ENCODE measurements at regions not wholly inside any gene's neighbourhood (a gene's known extent, or its start where the extent isn't known, plus 50 kb on each side); places are given as distances from the start of the nearest gene placed in this dataset.
A peak's percentile ranks its signal among the peaks of the same experiment; 100 is the strongest.
"Not testable (repeated sequence)": the region's sequence is repeated elsewhere in the genome, so short reads cannot be mapped to it uniquely, and the experiment has no call there.

DNA sequence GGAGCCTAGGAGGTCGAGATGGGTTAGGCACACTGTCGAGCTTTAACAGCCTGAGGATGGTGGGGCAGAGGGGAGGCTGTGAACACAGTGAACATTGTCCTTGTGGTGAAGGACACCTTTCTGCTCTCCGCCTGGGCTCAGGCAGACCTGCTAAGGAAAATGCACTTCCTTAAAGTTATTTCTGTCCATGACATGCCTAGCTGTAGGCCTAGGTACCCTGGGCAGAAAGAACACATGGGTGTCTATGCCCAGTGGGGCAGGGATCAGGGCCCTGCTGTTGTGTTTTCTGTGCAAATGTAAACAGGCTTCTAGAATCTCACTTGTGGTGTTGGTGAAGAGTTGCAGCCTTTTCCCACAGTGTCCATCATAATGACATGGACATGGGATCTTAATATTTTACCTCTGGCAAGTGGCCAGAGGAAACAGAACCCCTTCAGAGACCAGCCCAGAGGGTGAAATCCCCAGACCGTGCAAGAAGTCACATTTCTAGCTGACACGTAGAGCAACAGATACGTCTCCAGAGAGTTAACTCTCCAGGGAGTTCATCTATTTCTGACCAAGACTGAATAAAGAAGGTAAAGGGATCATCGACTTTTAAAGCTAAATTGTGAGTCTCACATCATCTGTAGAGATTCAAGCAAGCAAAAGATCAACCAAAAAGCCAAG, 79.2 kb downstream of the C9orf152 start:
- Mint-ChIP-seq H3K9me3 (no peaks in the 10 kb centered on the region), H3K27ac (peak overlapping the region in 1 of 6 donors; percentile 7), H3K36me3 (no peaks in the 10 kb centered on the region), H3K4me3 (no peak overlapping the region), H3K4me1 (peaks cover 16 to 20% of the 10 kb centered on the region in 2 donors), H3K27me3 (ENCODE audit: low read depth in 3 of 3) (no peaks in the 10 kb centered on the region)
- DNase-seq: no peak

- Mint-ChIP-seq H3K4me3 (no peak overlapping the region), H3K27ac (no peak overlapping the region), H3K4me1 (peaks cover 16 to 20% of the 10 kb centered on the region in 2 donors)
Observed at GRCh38 chr9:110129425-110129824, 78.5 kb downstream of the C9orf152 start.

GRCh38 chr9:110130211-110130610, 77.7 kb downstream of the C9orf152 start:
- Mint-ChIP-seq H3K9me3 (no peaks in the 10 kb centered on the region), H3K4me3 (no peak overlapping the region), H3K27me3 (ENCODE audit: low read depth in 3 of 3) (no peaks in the 10 kb centered on the region), H3K27ac (no peak overlapping the region), H3K36me3 (no peaks in the 10 kb centered on the region), H3K4me1 (peaks cover 16 to 20% of the 10 kb centered on the region in 2 donors)
- DNase-seq: no peak

More at GRCh38 chr9:110129425-110129824, 78.5 kb downstream of the C9orf152 start:
- Mint-ChIP-seq H3K9me3 (no peaks in the 10 kb centered on the region), H3K36me3 (no peaks in the 10 kb centered on the region), H3K27me3 (ENCODE audit: low read depth in 3 of 3) (no peaks in the 10 kb centered on the region)
- no peak for DNase-seq

DNA sequence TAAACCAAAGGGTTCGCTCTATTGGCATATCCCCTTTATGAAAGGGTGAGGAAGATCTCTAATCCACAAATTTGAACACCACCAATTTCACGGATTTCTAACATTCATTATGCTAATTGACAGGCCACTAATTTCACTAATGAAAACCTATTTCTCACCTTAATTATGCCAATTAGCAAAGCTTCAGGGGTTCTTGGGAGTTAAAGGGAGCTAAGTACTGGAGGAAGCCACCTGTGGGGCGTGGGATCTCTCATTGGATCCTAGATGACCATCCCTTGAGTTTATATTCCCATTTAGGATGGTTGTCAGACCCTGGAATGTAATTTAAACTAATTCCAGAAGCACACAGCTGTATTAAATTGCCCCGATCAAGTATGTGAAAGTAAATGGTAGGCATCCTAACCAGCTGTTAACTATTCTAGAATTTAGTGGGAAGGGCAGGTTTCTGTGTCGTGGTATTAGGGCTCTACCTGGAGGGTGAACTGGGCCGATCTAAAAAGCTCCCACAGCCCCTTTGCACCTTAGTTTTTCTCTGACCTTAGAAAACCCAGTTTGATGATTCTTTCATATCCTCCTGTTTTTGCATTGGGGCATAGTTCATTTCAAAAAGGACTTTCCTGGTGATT, 77.1 kb downstream of the C9orf152 start:
- H3K27ac Mint-ChIP-seq: no peak overlapping the region
- peaks cover 10 to 14% of the 10 kb centered on the region in 2 donors for H3K4me1 Mint-ChIP-seq

DNA sequence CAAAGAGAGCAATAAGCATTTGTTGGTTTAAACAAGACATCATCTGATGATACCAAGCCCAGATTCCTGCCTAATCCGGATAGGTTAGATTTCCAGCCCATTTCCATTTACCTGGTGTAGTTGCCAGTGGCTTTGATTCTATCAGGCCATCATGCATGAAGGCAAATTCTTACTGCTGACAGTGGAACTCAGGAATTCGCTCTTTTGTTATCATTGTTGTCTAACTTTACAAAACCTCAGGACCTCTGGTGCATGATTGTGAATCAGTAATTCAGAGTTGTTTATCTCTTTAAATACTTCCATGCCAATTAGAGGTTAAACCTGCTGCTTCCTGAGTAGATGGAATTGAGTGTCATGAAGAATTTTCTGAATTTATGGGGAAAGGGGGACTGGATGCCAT, 76.5 kb downstream of the C9orf152 start:
- Mint-ChIP-seq H3K36me3 (no peaks in the 10 kb centered on the region), H3K4me3 (no peak overlapping the region), H3K9me3 (no peaks in the 10 kb centered on the region), H3K4me1 (peaks cover 4 to 8% of the 10 kb centered on the region in 2 donors), H3K27ac (no peak overlapping the region), H3K27me3 (ENCODE audit: low read depth in 3 of 3) (no peaks in the 10 kb centered on the region)
- no peak for DNase-seq

More for the DNA sequence above, 77.1 kb downstream of the C9orf152 start:
- Mint-ChIP-seq H3K4me3 (no peak overlapping the region), H3K27me3 (ENCODE audit: low read depth in 3 of 3) (no peaks in the 10 kb centered on the region), H3K36me3 (no peaks in the 10 kb centered on the region), H3K9me3 (no peaks in the 10 kb centered on the region)
- DNase-seq: no peak

GRCh38 chr9:110132531-110132930, 75.4 kb downstream of the C9orf152 start:
- H3K4me1 Mint-ChIP-seq; H3K4me3 Mint-ChIP-seq; DNase-seq; H3K9me3 Mint-ChIP-seq; H3K27me3 Mint-ChIP-seq (ENCODE audit: low read depth in 3 of 3); H3K36me3 Mint-ChIP-seq: not testable (repeated sequence)
- peak overlapping the region in 1 of 6 donors; percentile 28 for H3K27ac Mint-ChIP-seq

- H3K27me3 Mint-ChIP-seq (ENCODE audit: low read depth in 3 of 3): peaks cover 0 to 1% (median 0%) of the 10 kb centered on the region in 3 donors
- H3K36me3 Mint-ChIP-seq: no peaks in the 10 kb centered on the region
- no peak overlapping the region for H3K27ac Mint-ChIP-seq
Observed at GRCh38 chr9:110133059-110133458, 74.9 kb downstream of the C9orf152 start.

GRCh38 chr9:110133608-110134210, 74.2 kb downstream of the C9orf152 start:
- Mint-ChIP-seq H3K36me3 (no peaks in the 10 kb centered on the region), H3K4me1 (no peaks in the 10 kb centered on the region), H3K4me3 (no peak overlapping the region), H3K9me3 (no peaks in the 10 kb centered on the region), H3K27ac (no peak overlapping the region), H3K27me3 (ENCODE audit: low read depth in 3 of 3) (peaks cover 0 to 1% (median 0%) of the 10 kb centered on the region in 3 donors)
- DNase-seq: no peak

More at GRCh38 chr9:110133059-110133458, 74.9 kb downstream of the C9orf152 start:
- DNase-seq: no peak
- Mint-ChIP-seq H3K9me3 (no peaks in the 10 kb centered on the region), H3K4me1 (no peaks in the 10 kb centered on the region), H3K4me3 (no peak overlapping the region)

DNA sequence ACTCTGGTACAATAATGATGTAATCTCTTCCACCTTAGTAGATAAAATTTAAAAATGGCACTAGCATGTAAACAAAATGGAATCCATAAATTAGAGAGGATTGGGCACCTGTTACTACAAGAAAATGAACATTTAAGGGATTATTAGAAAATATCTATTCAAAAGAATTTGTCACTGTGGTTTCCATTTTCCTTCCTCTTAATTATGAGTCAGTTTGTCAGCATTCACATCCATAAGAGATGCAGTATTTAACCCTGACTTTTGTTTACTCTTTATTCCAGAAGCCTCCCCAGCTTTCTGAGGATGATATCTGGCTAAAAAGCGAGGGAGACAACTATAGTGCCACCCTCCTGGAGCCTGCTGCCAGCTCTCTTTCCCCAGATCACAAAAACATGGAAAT, 72.1 kb downstream of the C9orf152 start:
- Mint-ChIP-seq H3K27ac (no peak overlapping the region), H3K4me1 (no peaks in the 10 kb centered on the region), H3K9me3 (no peaks in the 10 kb centered on the region), H3K27me3 (ENCODE audit: low read depth in 3 of 3) (peaks cover 0 to 1% (median 0%) of the 10 kb centered on the region in 3 donors), H3K4me3 (no peak overlapping the region), H3K36me3 (no peaks in the 10 kb centered on the region)
- no peak for DNase-seq

GRCh38 chr9:110136802-110137201, 71.2 kb downstream of the C9orf152 start:
- H3K4me3 Mint-ChIP-seq: no peak overlapping the region
- no peaks in the 10 kb centered on the region for H3K4me1 Mint-ChIP-seq
- peaks cover 0 to 4% (median 0%) of the 10 kb centered on the region in 3 donors for H3K27me3 Mint-ChIP-seq (ENCODE audit: low read depth in 3 of 3)
- H3K36me3 Mint-ChIP-seq: no peaks in the 10 kb centered on the region
- DNase-seq: no peak
- H3K27ac Mint-ChIP-seq: no peak overlapping the region
- no peaks in the 10 kb centered on the region for H3K9me3 Mint-ChIP-seq

DNA sequence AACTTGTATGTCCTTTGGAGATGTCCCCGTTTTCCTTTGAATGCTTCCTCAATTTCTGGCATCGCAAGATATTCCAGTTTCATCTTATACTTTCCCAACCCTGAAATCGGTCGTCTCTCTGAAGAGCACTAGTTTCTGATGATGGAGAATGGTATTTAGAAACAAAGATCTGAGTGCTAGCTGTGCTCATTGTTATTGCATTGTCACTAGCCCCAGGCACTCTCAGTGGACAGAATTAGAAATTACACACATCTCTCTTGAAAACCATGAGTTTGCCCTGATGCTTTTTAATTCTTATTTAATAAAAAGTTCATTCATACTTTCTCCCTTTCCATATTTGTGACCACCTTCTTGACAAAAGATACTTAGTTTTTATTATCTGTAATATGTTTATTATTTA, 67.7 kb downstream of the C9orf152 start:
- no peak overlapping the region for H3K4me3 Mint-ChIP-seq

DNA sequence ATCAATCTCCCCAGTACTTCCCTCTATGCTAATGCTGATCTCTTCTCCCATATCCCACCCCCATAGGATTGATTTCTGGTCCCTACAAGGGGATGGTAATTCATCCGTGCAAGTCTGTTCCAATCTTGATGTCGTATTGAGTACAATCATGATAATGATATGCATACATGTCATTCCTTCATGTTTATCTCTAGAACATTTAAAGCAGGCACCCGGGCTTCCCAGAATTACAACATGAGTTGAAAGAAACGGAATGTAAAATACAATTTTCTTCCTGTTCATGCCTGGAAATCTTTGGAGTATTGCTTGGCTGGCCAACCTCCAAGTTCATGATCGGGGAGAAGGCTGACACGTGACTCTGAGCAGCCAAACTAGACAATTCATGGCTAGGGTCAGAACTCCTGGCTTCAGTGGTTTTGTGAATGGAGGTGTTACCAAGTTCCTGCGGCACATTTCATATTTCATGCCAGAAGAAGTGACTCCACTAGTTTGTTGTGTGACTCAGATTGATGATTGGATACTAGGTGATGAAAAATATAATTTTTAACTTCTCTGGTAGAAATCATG, 66.6 kb downstream of the C9orf152 start:
- peaks cover 0 to 4% (median 0%) of the 10 kb centered on the region in 3 donors for H3K27me3 Mint-ChIP-seq (ENCODE audit: low read depth in 3 of 3)
- H3K4me1 Mint-ChIP-seq: peaks cover 21 to 32% of the 10 kb centered on the region in 2 donors
- no peak for DNase-seq
- H3K4me3 Mint-ChIP-seq: no peak overlapping the region
- H3K27ac Mint-ChIP-seq: no peak overlapping the region
- H3K36me3 Mint-ChIP-seq: no peaks in the 10 kb centered on the region
- no peaks in the 10 kb centered on the region for H3K9me3 Mint-ChIP-seq

More for the DNA sequence above, 67.7 kb downstream of the C9orf152 start:
- peaks cover 21 to 31% of the 10 kb centered on the region in 2 donors for H3K4me1 Mint-ChIP-seq
- no peak overlapping the region for H3K27ac Mint-ChIP-seq
- DNase-seq: no peak
- H3K9me3 Mint-ChIP-seq: no peaks in the 10 kb centered on the region
- H3K36me3 Mint-ChIP-seq: no peaks in the 10 kb centered on the region
- H3K27me3 Mint-ChIP-seq (ENCODE audit: low read depth in 3 of 3): peaks cover 0 to 4% (median 0%) of the 10 kb centered on the region in 3 donors

- Mint-ChIP-seq H3K27me3 (ENCODE audit: low read depth in 3 of 3) (peaks cover 0 to 4% (median 0%) of the 10 kb centered on the region in 3 donors), H3K4me3 (peak overlapping the region in 3 of 5 donors; percentile 2 to 66 (median 19)), H3K27ac (peak overlapping the region in 3 of 6 donors; percentile 2 to 88 (median 25)), H3K4me1 (peaks cover 21 to 32% of the 10 kb centered on the region in 2 donors), H3K36me3 (no peaks in the 10 kb centered on the region), H3K9me3 (no peaks in the 10 kb centered on the region)
- no peak for DNase-seq
Observed at GRCh38 chr9:110142253-110142652, 65.7 kb downstream of the C9orf152 start.

Measured in immature natural killer cell (primary cell).